GM12878 (cell line): ENCODE measurements at regions not wholly inside any gene's neighbourhood (a gene's known extent, or its start where the extent isn't known, plus 50 kb on each side); places are given as distances from the start of the nearest gene placed in this dataset.

Source experiments
- ATAC-seq: fragments of 200-7000 bp; cut with Tn5 transposase; 3 replicates; pipeline ENCODE4 v1.9.1; 2020; ENCODE audit warnings: mild to moderate bottlenecking, moderate library complexity
- BruUV-seq: library from RNA; stranded (reverse); fragments of 400-500 nt; replicated peaks from 2 replicates; lab custom pipeline; 2021; lab: Mats Ljungman, UMichigan
- CTCF ChIA-PET: fragments of 300-600 bp; sonication (Branson Sonifier 250); formaldehyde crosslinking; extraction: SDS; loops from one replicate; lab custom pipeline; 2021; ENCODE audit warnings: inconsistent platforms; lab: Yijun Ruan, JAX
- POLR2A ChIA-PET: fragments of 350-600 bp; formaldehyde crosslinking; extraction: SDS; loops from one replicate; lab custom pipeline; 2021; ENCODE audit warnings: inconsistent platforms; lab: Charles Lee
- RAD21 ChIA-PET: fragments of 300-600 bp; sonication (Branson Sonifier 250); formaldehyde crosslinking; loops from one replicate; lab custom pipeline; 2023; ENCODE audit warnings: antibody characterized with exemption; ENCODE audit not compliant: unreplicated experiment; lab: Charles Lee
- SMC1A ChIA-PET: fragments of 300-600 bp; sonication (Branson Sonifier 250); formaldehyde crosslinking; loops from one replicate; lab custom pipeline; 2023; ENCODE audit not compliant: unreplicated experiment, uncharacterized antibody; lab: Charles Lee
- DNase-seq: peaks from one replicate; pipeline ENCODE4 v3.0.0-alpha.2; 2011; ENCODE audit warnings: low read depth, low spot score
- FAIRE-seq: peaks from 3 replicates; lab custom pipeline; 2011; peaks lifted over from hg19 to GRCh38; lab: Jason Lieb, UNC
- H2AFZ ChIP-seq: 2 replicates; pipeline ENCODE4 v1.6.0; 2011; ENCODE audit warnings: low read depth, low read length, control low read depth; ENCODE audit not compliant: control insufficient read depth
- H3K27ac ChIP-seq: 2 replicates; pipeline ENCODE4 v1.5.1; 2011; ENCODE audit warnings: control low read depth; ENCODE audit not compliant: control insufficient read depth, insufficient read depth
- H3K27me3 ChIP-seq, 2 experiments: replicated peaks in 1 of 2; 2 replicates each; pipeline versions ENCODE4 v1.6.0 to v1.6.1; 2011; ENCODE audit warnings: low read length in 1 of 2; ENCODE audit not compliant: control insufficient read depth in 2 of 2, insufficient read depth in 2 of 2
- H3K36me3 ChIP-seq, 2 experiments: 2 replicates each; pipeline ENCODE4 v1.5.1; 2011; ENCODE audit warnings: low read length in 1 of 2; ENCODE audit not compliant: control insufficient read depth in 2 of 2, insufficient read depth in 2 of 2
- H3K4me1 ChIP-seq: 2 replicates; pipeline ENCODE4 v1.6.1; 2011; ENCODE audit warnings: mild to moderate bottlenecking, low read length, moderate library complexity, mixed read lengths; ENCODE audit not compliant: control insufficient read depth, insufficient read depth
- H3K4me2 ChIP-seq: 2 replicates; pipeline ENCODE4 v1.6.0; 2011; ENCODE audit warnings: control low read depth; ENCODE audit not compliant: control insufficient read depth, insufficient read depth
- H3K4me3 ChIP-seq: fragments of 200-600 bp; sonication (generic); 2 replicates; pipeline ENCODE4 v1.5.1; 2016
- H3K79me2 ChIP-seq: 2 replicates; pipeline ENCODE4 v1.6.0; 2011; ENCODE audit warnings: low read length; ENCODE audit not compliant: control insufficient read depth, insufficient read depth
- H3K9ac ChIP-seq: 2 replicates; pipeline ENCODE4 v1.8.0; 2011; ENCODE audit warnings: low read length, control low read depth, mixed read lengths; ENCODE audit not compliant: control insufficient read depth, insufficient read depth
- H3K9me3 ChIP-seq: replicated peaks from 3 replicates; pipeline ENCODE4 v1.5.1; 2011; ENCODE audit warnings: mild to moderate bottlenecking, low read length; ENCODE audit not compliant: control insufficient read depth, insufficient read depth
- H4K20me1 ChIP-seq: 2 replicates; pipeline ENCODE4 v1.6.0; 2011; ENCODE audit not compliant: control insufficient read depth, insufficient read depth
- ASH2L ChIP-seq: fragments of 300-600, 200-600 bp; sonication (generic); IDR thresholded peaks from 2 replicates; pipeline ENCODE4 v1.6.1; 2017; ENCODE audit warnings: low read depth, mild to moderate bottlenecking, borderline replicate concordance
- ATF7 ChIP-seq: fragments of 450-650 bp; IDR thresholded peaks from 2 replicates; pipeline ENCODE4 v1.6.1; 2016; ENCODE audit warnings: low read depth, mild to moderate bottlenecking
- BRCA1 ChIP-seq: IDR thresholded peaks from 2 replicates; pipeline ENCODE4 v1.6.1; 2011; ENCODE audit warnings: low read depth, low read length, improper control_type of control experiment
- CEBPZ ChIP-seq: fragments of 150-350 bp; IDR thresholded peaks from 2 replicates; pipeline ENCODE4 v1.6.1; 2016; ENCODE audit warnings: low read depth, low read length
- E2F8 ChIP-seq: fragments of 450-650 bp; IDR thresholded peaks from 2 replicates; pipeline ENCODE4 v1.6.1; 2018; ENCODE audit warnings: mild to moderate bottlenecking, low read depth, moderate library complexity; ENCODE audit not compliant: partially characterized antibody
- HDAC6 ChIP-seq: fragments of 200-600 bp; sonication (generic); IDR thresholded peaks from one replicate; pipeline ENCODE4 v1.8.0; 2017; ENCODE audit warnings: antibody characterized with exemption; ENCODE audit not compliant: unreplicated experiment
- IKZF1 ChIP-seq: fragments of 450-650 bp; conservative IDR thresholded peaks from 2 replicates; pipeline ENCODE4 v1.6.1; 2017; ENCODE audit warnings: antibody characterized with exemption, mild to moderate bottlenecking
- IRF5 ChIP-seq: fragments of 450-650 bp; IDR thresholded peaks from 2 replicates; pipeline ENCODE4 v1.6.1; 2017; ENCODE audit warnings: borderline replicate concordance
- MEF2B ChIP-seq: fragments of 450-650 bp; IDR thresholded peaks from 2 replicates; pipeline ENCODE4 v1.6.1; 2018; ENCODE audit warnings: mild to moderate bottlenecking, moderate library complexity; ENCODE audit not compliant: partially characterized antibody, poor library complexity, severe bottlenecking
- NFYA ChIP-seq: IDR thresholded peaks from 2 replicates; pipeline ENCODE4 v1.6.1; 2011; ENCODE audit warnings: low read depth, mild to moderate bottlenecking, low read length, improper control_type of control experiment, borderline replicate concordance
- NFYB ChIP-seq: IDR thresholded peaks from 2 replicates; pipeline ENCODE4 v1.6.1; 2011; ENCODE audit warnings: low read depth, mild to moderate bottlenecking, low read length, improper control_type of control experiment, moderate library complexity; ENCODE audit not compliant: insufficient read depth
- NR2C2 ChIP-seq: IDR thresholded peaks from 2 replicates; pipeline ENCODE4 v1.6.1; 2011; ENCODE audit warnings: borderline replicate concordance, low read depth; ENCODE audit not compliant: control insufficient read depth, insufficient read length
- PKNOX1 ChIP-seq: fragments of 450-650 bp; IDR thresholded peaks from 2 replicates; pipeline ENCODE4 v1.6.1; 2016; ENCODE audit warnings: mild to moderate bottlenecking
- RUNX3 ChIP-seq: IDR thresholded peaks from 2 replicates; pipeline ENCODE4 v1.6.1; 2012; ENCODE audit warnings: low read length, inconsistent platforms
- TBL1XR1 ChIP-seq: IDR thresholded peaks from 2 replicates; pipeline ENCODE4 v1.6.1; 2012; ENCODE audit warnings: low read depth, low read length, improper control_type of control experiment
- WGBS: methylation state at CpG from one replicate; pipeline ENCODE4 v1.1.6; 2016; ENCODE audit warnings: low lambda C conversion rate; ENCODE audit not compliant: insufficient replicate concordance, insufficient coverage; ENCODE audit errors: missing lambda C conversion rate; 5-methylcytosine and 5-hydroxymethylcytosine counted together
- in situ Hi-C: fragments of 300-500 bp; cut with MboI; formaldehyde crosslinking; loops from 9 replicates; pipeline ENCODE4 v1.14.3; 2018; ENCODE audit warnings: mixed read lengths
- intact Hi-C: fragments of 100-400 bp; cut with micrococcal nuclease; formaldehyde crosslinking; loops from one replicate; pipeline ENCODE4 v1.14.2; 2022; ENCODE audit not compliant: unreplicated experiment

GRCh38 chr1:214980921-214981320, 101.6 kb upstream of the KCNK2 start:
- in situ Hi-C loops (no loop called here), intact Hi-C loops (no loop called here)
- no peak overlapping the region for H3K4me3 ChIP-seq
- RAD21 ChIA-PET = no interaction called here
- CTCF ChIA-PET = no interaction called here
- H3K4me1 ChIP-seq = no peaks in the 10 kb centered on the region
- no peak overlapping the region for H3K4me2 ChIP-seq
- BruUV-seq = no TSS peak
- H2AFZ ChIP-seq = no peak overlapping the region
- no peak overlapping the region for H3K9ac ChIP-seq
- DNase-seq = no peak
- no peaks in the 10 kb centered on the region for H3K36me3 ChIP-seq
- no peaks in the 10 kb centered on the region for H3K79me2 ChIP-seq
- 33% methylated on average over 7 of the region's 7 CpGs for WGBS
- H4K20me1 ChIP-seq = no peaks in the 10 kb centered on the region
- ATAC-seq = no peak
- SMC1A ChIA-PET = no interaction called here
- no peaks in the 10 kb centered on the region for H3K27me3 ChIP-seq
- H3K9me3 ChIP-seq = no peaks in the 10 kb centered on the region; the same call in 2 of the 3 replicates
- H3K27ac ChIP-seq = no peak overlapping the region
- POLR2A ChIA-PET = no interaction called here
- TF ChIP-seq IKZF1 = no peak
- no peak for TF ChIP-seq NR2C2
- no peak for TF ChIP-seq BRCA1
- TF ChIP-seq NFYA = no peak
- no peak for TF ChIP-seq RUNX3
- no peak for TF ChIP-seq ASH2L
- no peak for TF ChIP-seq NFYB
- TF ChIP-seq E2F8 = no peak
- no peak for TF ChIP-seq ATF7
- TF ChIP-seq TBL1XR1 = no peak
- TF ChIP-seq MEF2B = no peak
- TF ChIP-seq CEBPZ = no peak
- no peak for TF ChIP-seq HDAC6
- TF ChIP-seq IRF5 = no peak
- no peak for TF ChIP-seq PKNOX1
- FAIRE-seq = no peak
